AG04450 (cell line): ENCODE measurements at regions not wholly inside any gene's neighbourhood (a gene's known extent, or its start where the extent isn't known, plus 50 kb on each side); places are given as distances from the start of the nearest gene placed in this dataset.

Source experiments
- CTCF ChIA-PET: fragments of 300-600, 350-600 bp; formaldehyde crosslinking; extraction: SDS; loops from one replicate; lab custom pipeline; 2022; ENCODE audit warnings: antibody characterized with exemption, inconsistent platforms; lab: Charles Lee
- POLR2A ChIA-PET: fragments of 350-600 bp; formaldehyde crosslinking; extraction: SDS; loops from one replicate; lab custom pipeline; 2021; ENCODE audit warnings: antibody characterized with exemption, inconsistent platforms; lab: Yijun Ruan, JAX
- DNase-seq: peaks from one replicate; pipeline ENCODE4 v3.0.0-alpha.2; 2011; ENCODE audit warnings: low read depth, low spot score
- H3K27ac ChIP-seq: one replicate; pipeline ENCODE4 v1.5.1; 2012; ENCODE audit warnings: low read depth, low read length, control low read depth
- H3K27me3 ChIP-seq: one replicate; pipeline ENCODE4 v1.6.0; 2012; ENCODE audit warnings: low read length; ENCODE audit not compliant: control insufficient read depth, insufficient read depth
- H3K4me3 ChIP-seq: 2 replicates; pipeline ENCODE4 v1.5.1; 2011; ENCODE audit warnings: mild to moderate bottlenecking, low read depth, low read length, control low read depth
- H3K9me3 ChIP-seq: 2 replicates; pipeline ENCODE4 v1.5.1; 2012; ENCODE audit warnings: low read length; ENCODE audit not compliant: control insufficient read depth, insufficient read depth
- TF ChIP-seq, protein P1 (sequence below): IDR thresholded peaks from 2 replicates; pipeline ENCODE4 v1.5.1; 2011; ENCODE audit warnings: low read depth, low read length, control low read depth, inconsistent platforms

DNA sequence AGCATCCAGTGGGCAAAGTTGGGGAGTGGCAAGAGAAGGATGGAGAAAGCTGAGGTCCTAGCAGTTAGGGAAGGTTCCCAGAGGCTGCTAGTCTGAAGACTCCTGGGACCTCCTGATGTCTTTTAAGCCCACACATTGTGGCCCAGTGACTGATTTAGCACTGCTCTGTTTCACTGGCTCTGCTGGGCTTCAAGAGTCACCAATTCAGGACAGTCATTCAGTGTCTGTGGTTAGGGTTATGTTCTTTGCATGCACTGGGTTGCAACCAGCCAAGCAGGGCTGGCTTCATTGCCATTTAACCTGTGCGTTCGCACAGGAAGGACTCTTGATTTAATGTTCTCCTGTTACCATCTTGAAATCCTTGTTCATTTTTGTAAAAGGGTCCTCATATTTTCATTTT lies 199.2 kb downstream of the ICOS start:
- ChIA-PET POLR2A (no interaction called here), CTCF (interaction anchor here (4.4 kb wide), 1 partner anchor 9 kb away, joined by 22 read pairs; no protein-coding TSS in a partner anchor)
- TF ChIP-seq, protein P1, sequence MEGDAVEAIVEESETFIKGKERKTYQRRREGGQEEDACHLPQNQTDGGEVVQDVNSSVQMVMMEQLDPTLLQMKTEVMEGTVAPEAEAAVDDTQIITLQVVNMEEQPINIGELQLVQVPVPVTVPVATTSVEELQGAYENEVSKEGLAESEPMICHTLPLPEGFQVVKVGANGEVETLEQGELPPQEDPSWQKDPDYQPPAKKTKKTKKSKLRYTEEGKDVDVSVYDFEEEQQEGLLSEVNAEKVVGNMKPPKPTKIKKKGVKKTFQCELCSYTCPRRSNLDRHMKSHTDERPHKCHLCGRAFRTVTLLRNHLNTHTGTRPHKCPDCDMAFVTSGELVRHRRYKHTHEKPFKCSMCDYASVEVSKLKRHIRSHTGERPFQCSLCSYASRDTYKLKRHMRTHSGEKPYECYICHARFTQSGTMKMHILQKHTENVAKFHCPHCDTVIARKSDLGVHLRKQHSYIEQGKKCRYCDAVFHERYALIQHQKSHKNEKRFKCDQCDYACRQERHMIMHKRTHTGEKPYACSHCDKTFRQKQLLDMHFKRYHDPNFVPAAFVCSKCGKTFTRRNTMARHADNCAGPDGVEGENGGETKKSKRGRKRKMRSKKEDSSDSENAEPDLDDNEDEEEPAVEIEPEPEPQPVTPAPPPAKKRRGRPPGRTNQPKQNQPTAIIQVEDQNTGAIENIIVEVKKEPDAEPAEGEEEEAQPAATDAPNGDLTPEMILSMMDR: no peak
- Histone ChIP-seq H3K9me3 (no peaks in the 10 kb centered on the region), H3K4me3 (no peak overlapping the region), H3K27ac (no peak overlapping the region), H3K27me3 (no peaks in the 10 kb centered on the region)
- no peak for DNase-seq

GRCh38 chr2:204138206-204138605 lies 201.6 kb downstream of the ICOS start:
- ChIA-PET POLR2A (no interaction called here), CTCF (no interaction called here)
- TF ChIP-seq, protein P1: no peak
- no peak for DNase-seq
- H3K27me3 ChIP-seq: no peaks in the 10 kb centered on the region
- no peaks in the 10 kb centered on the region for H3K9me3 ChIP-seq
- H3K27ac ChIP-seq: no peak overlapping the region
- H3K4me3 ChIP-seq: no peak overlapping the region

DNA sequence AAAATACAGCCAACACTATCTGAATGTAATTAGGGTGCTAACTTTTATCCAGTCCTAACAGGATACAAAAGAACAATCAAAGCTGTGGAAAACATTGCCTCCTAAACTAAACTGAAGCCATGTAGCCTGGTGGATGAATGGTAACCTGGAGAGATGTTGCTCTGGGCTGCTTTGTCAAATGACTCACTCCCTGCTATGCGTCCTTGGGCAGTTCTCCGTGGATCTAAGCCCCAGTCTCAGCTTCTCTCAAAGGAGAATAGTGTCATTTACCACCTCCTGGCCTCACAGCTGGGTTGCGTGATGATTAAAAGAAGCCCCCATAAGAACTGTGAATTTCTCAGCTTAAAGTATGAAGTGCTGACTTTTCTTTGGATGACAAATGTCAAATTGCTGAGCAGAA lies 203.7 kb downstream of the ICOS start:
- H3K4me3 ChIP-seq: no peak overlapping the region
- no peaks in the 10 kb centered on the region for H3K9me3 ChIP-seq
- no peak for DNase-seq
- TF ChIP-seq, protein P1: no peak
- H3K27ac ChIP-seq: no peak overlapping the region
- peaks cover 2% of the 10 kb centered on the region for H3K27me3 ChIP-seq
- CTCF ChIA-PET: interaction anchor here (1.7 kb wide), 1 partner anchor 38 kb away, joined by 11 read pairs; no protein-coding TSS in a partner anchor
- POLR2A ChIA-PET: no interaction called here

DNA sequence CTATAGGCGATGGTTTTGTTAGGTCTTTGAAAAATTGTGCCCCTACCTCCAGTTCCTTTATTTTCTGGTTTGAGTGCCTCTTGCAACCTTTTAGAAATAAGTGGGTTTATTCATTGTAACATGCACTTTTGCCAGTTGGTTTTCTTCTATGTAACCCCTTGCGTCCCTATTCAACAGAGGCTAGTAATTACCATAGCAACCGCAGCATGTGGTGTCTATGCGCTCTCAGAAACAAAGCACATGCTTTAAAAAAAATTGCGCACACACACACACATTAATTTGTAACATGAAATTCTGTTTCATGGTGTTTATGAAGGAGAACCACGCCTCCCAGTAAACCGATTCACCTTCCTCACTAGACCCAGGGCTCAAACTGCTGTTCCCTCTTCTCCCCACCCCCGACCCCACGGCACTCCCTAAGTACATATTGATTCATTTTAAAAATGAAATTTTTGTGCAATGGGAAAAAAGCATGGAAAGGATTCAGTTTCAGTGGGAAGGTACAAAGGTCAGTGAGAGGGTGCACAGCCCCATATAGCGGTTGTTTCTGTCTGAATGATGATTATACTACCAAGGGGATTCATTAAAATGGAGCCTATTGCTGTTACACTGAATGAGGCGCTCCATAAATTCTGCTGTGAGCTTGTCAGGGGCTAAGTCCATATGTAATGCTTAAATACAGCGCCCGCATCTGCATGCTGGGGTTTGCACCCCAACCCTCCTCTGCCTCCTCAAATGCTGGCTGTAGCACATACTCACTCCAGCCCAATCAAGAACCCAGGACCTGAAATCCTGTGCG lies 206.9 kb downstream of the ICOS start:
- ChIA-PET POLR2A (no interaction called here), CTCF (interaction anchor here (0.6 to 2.7 kb wide), 3 partner anchors 24 to 1805 kb away, joined by 3 to 19 read pairs (median 15); no protein-coding TSS in a partner anchor)
- no peak overlapping the region for H3K4me3 ChIP-seq
- no peak for DNase-seq
- H3K27me3 ChIP-seq: peaks cover 2% of the 10 kb centered on the region
- no peak overlapping the region for H3K27ac ChIP-seq
- TF ChIP-seq, protein P1: no peak
- no peaks in the 10 kb centered on the region for H3K9me3 ChIP-seq

GRCh38 chr2:204144492-204144891 lies 207.9 kb downstream of the ICOS start:
- H3K4me3 ChIP-seq: no peak overlapping the region
- CTCF ChIA-PET: interaction anchor here (0.5 to 2.7 kb wide), 15 partner anchors 9 to 1807 kb away, joined by 3 to 22 read pairs (median 4); no protein-coding TSS in a partner anchor
- H3K27ac ChIP-seq: no peak overlapping the region
- TF ChIP-seq, protein P1: no peak
- H3K27me3 ChIP-seq: peaks cover 2% of the 10 kb centered on the region
- POLR2A ChIA-PET: no interaction called here
- no peaks in the 10 kb centered on the region for H3K9me3 ChIP-seq
- no peak for DNase-seq
